GM18867 (cell line): ENCODE measurements at regions not wholly inside any gene's neighbourhood (a gene's known extent, or its start where the extent isn't known, plus 50 kb on each side); places are given as distances from the start of the nearest gene placed in this dataset.
A peak's percentile ranks its signal among the peaks of the same experiment; 100 is the strongest.
"Not testable (repeated sequence)": the region's sequence is repeated elsewhere in the genome, so short reads cannot be mapped to it uniquely, and the experiment has no call there.

Experiments used
- ATAC-seq: cut with Tn5 transposase; IDR thresholded peaks from one replicate; pipeline ENCODE4 v1.9.1; 2021; ENCODE audit warnings: mild to moderate bottlenecking, moderate library complexity; ENCODE audit not compliant: unreplicated experiment

- not testable (repeated sequence) for ATAC-seq
Observed at GRCh38 chr14:106522118-106522517, 995.7 kb downstream of the TMEM121 start.

- ATAC-seq = no peak
Observed at GRCh38 chr14:106522990-106523389, 996.6 kb downstream of the TMEM121 start.

GRCh38 chr14:106528717-106529116 lies 1002.3 kb downstream of the TMEM121 start:
- ATAC-seq = no peak

- no peak for ATAC-seq
Observed at GRCh38 chr14:106530031-106530422, 1003.6 kb downstream of the TMEM121 start.

- ATAC-seq = peak; percentile 87
Observed at GRCh38 chr14:106530423-106531107, 1004.2 kb downstream of the TMEM121 start.

- ATAC-seq = not testable (repeated sequence)
Observed at GRCh38 chr14:106537597-106537996, 1011.2 kb downstream of the TMEM121 start.

GRCh38 chr14:106538201-106538600 lies 1011.8 kb downstream of the TMEM121 start:
- peak; percentile 41 for ATAC-seq

- ATAC-seq = no peak
Observed at GRCh38 chr14:106547735-106548434, 1021.5 kb downstream of the TMEM121 start.

GRCh38 chr14:106549064-106549463 lies 1022.7 kb downstream of the TMEM121 start:
- no peak for ATAC-seq

- no peak for ATAC-seq
Observed at GRCh38 chr14:106551265-106551664, 1024.9 kb downstream of the TMEM121 start.

- ATAC-seq = not testable (repeated sequence)
Observed at GRCh38 chr14:106556211-106556610, 1029.8 kb downstream of the TMEM121 start.

- no peak for ATAC-seq
Observed at GRCh38 chr14:106556665-106557289, 1030.4 kb downstream of the TMEM121 start.

- ATAC-seq = no peak
Observed at GRCh38 chr14:106562451-106562850, 1036.1 kb downstream of the TMEM121 start.

GRCh38 chr14:106564058-106564643 lies 1037.8 kb downstream of the TMEM121 start:
- ATAC-seq = no peak

- no peak for ATAC-seq
Observed at GRCh38 chr14:106578481-106578880, 1052.1 kb downstream of the TMEM121 start.

- no peak for ATAC-seq
Observed at GRCh38 chr14:106579084-106579483, 1052.7 kb downstream of the TMEM121 start.

- ATAC-seq = no peak
Observed at GRCh38 chr14:106585692-106586091, 1059.3 kb downstream of the TMEM121 start.

- no peak for ATAC-seq
Observed at GRCh38 chr14:106586098-106586704, 1059.8 kb downstream of the TMEM121 start.

GRCh38 chr14:106591539-106591938 lies 1065.2 kb downstream of the TMEM121 start:
- not testable (repeated sequence) for ATAC-seq

GRCh38 chr14:106592115-106592852 lies 1065.9 kb downstream of the TMEM121 start:
- not testable (repeated sequence) for ATAC-seq
